DOHH2 (cell line): ENCODE measurements at regions not wholly inside any gene's neighbourhood (a gene's known extent, or its start where the extent isn't known, plus 50 kb on each side); places are given as distances from the start of the nearest gene placed in this dataset.

Experiments used
- CTCF ChIP-seq: fragments of 200-600 bp; sonication (generic); IDR thresholded peaks from one replicate; pipeline ENCODE4 v1.5.1; 2014; ENCODE audit warnings: antibody characterized with exemption, mild to moderate bottlenecking, low read depth, low read length; ENCODE audit not compliant: poor library complexity, severe bottlenecking
- EZH2phosphoT487 ChIP-seq: fragments of 200-600 bp; sonication (generic); IDR thresholded peaks from 2 replicates; pipeline ENCODE4 v1.6.1; 2017; ENCODE audit warnings: borderline replicate concordance, mild to moderate bottlenecking, antibody characterized with exemption, low read length, moderate library complexity, mixed read lengths

- TF ChIP-seq CTCF, result no peak
- TF ChIP-seq EZH2phosphoT487, result no peak
Observed at GRCh38 chr1:47708658-47709018, 270.8 kb downstream of the FOXD2 start.
